ENCODE measurements at regions not wholly inside any gene's neighbourhood (a gene's known extent, or its start where the extent isn't known, plus 50 kb on each side); places are given as distances from the start of the nearest gene placed in this dataset.

- DNase-seq, result no peak
These were observed 181.4 kb downstream of the GRB14 start for GRCh38 chr2:164439885-164440284.

GRCh38 chr2:164439235-164439634, 182.0 kb downstream of the GRB14 start:
- no peak for DNase-seq

DNA sequence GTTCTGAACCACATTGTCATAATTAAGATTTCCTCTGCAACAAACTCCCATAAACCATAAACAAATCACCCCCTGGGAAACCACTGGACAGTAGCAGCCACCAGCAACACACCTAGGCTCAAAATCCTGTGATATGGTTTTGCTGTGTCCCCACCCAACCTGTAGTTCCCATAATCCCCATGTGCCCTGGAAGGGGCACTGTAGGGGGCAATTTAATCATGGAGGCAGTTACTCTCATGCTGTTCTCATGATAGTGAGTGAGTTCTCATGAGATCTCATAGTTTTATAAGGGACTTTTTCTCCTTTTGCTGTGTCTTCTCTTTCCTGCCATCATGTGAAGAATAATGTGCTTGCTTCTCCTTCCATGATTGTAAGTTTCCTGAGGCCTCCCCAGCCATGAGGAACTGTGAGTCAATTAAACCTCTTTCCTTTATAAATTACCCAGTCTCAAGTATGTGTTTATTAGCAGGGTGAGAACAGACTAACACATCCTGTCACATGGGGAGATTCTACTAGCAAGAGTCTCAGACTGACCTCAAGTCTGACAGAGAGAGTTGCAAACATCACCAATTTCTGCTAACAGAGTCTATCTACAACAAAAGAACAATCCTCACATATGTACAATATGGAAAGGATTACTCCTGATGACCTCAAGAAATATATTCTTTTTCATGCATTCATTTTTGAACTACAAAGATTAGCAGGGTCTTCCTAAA, 182.6 kb downstream of the GRB14 start:
- DNase-seq, result no peak

- no peak for DNase-seq
These were observed 185.2 kb downstream of the GRB14 start for GRCh38 chr2:164436131-164436530.

DNA sequence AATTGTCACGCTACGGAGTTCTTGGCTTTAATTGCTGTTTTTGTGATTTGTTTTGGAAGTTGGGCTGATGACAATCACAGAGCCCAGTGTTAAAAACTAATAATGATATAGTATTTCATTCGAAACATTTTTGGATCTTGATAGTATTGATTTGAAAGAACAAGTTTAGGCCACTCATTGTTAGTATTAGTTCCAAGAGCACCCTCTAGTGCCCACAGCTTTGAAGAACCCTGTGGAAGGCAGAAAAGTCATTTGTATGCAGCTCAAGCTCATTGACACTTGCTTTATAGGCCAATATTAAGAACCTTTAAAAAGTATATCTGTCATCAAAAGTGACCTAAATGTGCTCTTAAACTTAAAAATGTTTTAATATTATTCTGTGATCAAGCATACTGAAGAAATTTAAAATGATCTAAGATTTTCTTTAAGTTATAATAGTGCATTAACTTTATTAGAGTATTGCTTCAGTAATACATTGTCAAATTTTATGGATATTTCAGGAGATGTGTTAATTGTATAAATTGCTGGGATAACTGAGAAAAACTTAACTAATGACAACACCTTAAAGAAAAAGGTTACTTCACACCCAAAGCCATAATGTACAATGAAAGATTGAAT, 191.0 kb downstream of the GRB14 start:
- DNase-seq, result no peak

DNA sequence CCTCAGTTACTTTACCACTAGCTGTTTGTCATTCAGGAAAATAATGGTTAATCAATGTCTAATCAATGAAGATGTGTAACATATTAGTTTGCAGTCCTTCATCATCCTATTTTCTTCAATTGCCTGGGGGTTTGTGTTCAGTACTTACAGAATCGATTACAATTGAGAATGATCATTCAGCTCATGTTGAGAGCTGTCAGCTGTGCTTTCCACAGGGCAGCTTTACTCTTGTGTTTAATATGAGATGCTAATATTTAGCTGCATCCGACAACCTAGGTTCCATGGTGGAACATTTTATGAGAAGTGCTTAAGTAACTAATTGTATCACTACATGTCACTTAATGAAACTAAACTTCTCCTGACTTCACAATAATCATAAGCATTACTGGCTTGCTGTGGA, 191.9 kb downstream of the GRB14 start:
- no peak for DNase-seq

- DNase-seq, result no peak
These were observed 194.2 kb downstream of the GRB14 start for GRCh38 chr2:164427111-164427510.

GRCh38 chr2:164420787-164421186, 200.5 kb downstream of the GRB14 start:
- DNase-seq, result no peak

DNA sequence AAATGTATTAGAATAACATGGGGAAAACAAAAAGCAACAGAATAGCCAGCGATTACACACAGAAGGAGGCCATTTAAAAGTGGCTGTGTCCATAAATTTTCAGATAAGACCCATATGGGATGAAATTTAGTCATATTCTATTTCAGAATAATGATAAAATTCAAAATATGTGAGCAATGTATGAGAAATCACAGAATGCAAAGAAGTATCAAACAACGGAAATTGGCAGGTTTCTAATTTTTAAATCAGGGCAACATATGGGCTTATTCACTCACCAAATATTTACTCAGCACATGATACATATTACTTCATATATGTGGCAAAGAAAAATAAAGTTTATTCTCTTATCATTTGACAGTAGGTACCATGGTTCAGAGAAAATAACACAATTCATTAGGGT, 208.5 kb downstream of the GRB14 start:
- no peak for DNase-seq

GRCh38 chr2:164389411-164389810, 231.9 kb downstream of the GRB14 start:
- DNase-seq, result no peak

DNA sequence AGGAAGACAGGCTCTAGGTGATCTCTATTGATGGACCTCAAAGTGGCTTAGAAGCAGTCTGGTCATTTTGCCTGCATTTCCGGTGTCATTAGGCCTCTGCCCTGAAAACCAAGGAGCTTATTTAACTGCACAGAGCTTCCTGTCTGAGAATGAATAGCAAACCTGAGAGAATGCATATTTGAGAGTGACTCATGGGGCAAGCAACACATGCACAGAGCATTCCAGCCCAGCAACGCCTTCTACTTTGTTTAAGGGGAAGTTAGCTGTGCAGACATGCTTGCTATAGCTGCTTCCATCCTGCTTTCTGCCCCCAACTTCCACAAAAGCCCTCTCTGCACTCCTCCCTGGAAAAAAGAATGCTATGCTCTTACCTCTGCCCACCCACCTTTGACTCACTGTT, 232.8 kb downstream of the GRB14 start:
- no peak for DNase-seq

- no peak for DNase-seq
These were observed 235.1 kb downstream of the GRB14 start for GRCh38 chr2:164386231-164386630.

GRCh38 chr2:164384434-164384833, 236.8 kb downstream of the GRB14 start:
- DNase-seq, result no peak

GRCh38 chr2:164371916-164372315, 249.4 kb downstream of the GRB14 start:
- DNase-seq, result no peak

GRCh38 chr2:164369366-164369765, 251.9 kb downstream of the GRB14 start:
- no peak for DNase-seq

DNA sequence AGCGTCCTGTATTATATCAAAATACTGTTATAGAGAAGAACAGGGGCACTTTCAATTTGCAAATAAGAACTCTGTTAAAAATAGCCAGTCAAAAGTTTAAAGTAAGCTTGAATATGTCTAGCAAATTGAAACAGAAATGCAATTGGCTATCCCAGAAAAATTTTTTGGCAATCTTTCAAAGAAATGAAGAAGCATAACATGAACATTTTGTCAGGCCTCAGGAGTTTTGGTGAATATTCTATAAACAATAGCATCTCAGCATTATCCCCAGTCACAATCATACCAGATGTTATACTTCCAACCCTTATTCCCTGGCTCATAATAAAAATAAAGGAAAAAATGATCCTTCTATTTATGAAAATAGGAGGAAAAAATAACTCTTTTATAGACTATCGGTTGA, 252.4 kb downstream of the GRB14 start:
- DNase-seq, result no peak

DNA sequence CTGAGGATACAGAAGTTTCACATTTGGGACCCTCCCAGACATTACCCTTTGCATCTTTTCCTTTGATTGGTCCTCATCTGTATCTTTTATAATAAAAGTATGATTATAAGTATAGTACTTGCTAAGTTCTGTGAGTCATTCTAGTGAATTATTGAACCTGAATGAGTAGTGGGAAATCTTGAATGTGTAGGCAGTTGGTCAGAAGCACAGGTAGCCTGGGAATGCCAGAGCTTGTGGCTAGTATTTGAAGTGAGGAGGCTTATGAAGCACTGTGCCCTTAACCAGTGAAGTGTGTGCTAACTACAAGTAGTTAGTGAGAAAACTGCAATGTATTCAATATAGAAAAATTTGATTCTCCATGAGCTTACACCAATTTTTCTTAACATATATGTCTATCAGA, 257.6 kb downstream of the GRB14 start:
- DNase-seq, result no peak

DNA sequence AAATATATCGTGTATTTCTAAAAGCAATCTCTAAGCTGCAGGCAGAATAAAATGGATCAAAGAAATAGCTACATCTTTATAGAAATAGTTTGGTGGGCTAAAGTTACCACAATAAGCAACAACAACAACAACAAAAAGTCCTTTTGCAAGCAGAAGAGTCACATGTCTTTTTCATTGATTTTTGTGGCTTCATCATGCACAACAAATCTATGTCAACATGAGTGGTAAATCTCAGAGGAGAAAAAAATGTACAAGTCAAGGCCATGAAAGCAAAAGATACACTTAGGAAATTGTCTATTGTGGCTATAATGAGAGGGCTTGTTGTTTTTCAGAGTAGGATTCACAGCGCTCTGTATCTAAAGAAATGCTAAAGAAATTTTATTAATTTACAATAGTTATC, 269.7 kb downstream of the GRB14 start:
- DNase-seq, result no peak

GRCh38 chr2:164335947-164336346, 285.3 kb downstream of the GRB14 start:
- DNase-seq, result no peak

DNA sequence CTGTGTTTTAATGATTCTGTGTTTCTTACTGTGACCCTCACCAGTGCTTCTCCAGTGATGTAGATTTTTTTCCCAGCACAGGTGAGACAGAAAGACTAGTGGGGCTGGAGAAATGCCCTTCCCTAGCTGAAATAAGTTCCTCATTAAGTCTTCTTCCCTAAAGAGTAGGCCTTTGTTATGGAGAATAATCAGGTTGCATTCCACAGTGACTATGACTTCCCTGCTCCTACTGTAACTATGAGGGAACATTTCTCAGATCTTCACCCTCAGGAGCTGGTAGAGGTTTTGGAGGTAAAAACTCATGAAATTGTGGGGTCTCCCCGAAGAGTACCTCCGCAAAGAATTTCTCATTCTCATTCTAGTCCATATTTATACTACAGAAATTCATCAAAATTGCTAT, 286.2 kb downstream of the GRB14 start:
- DNase-seq, result no peak

DNA sequence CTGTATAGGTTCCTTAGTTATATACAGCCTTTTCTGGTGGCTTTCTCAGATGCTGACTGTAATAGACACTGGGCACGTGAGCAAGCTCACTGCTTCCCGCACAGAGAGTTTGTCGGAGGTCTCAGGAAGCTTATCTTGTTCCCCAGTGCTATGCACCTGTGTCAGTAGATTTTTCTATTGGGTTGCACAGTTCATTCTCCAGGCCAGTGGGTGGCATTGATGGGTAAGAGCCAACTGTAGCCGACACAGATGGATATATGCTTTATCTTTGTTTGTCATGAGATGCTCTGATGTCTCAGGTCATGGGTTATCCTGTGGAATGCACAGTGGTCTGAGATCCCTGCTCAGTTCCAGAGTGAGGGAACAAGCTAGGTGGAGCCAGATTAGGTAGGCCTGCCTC, 293.0 kb downstream of the GRB14 start:
- DNase-seq, result no peak

- DNase-seq, result no peak
These were observed 297.3 kb downstream of the GRB14 start for GRCh38 chr2:164323978-164324377.

- no peak for DNase-seq
These were observed 307.1 kb downstream of the GRB14 start for GRCh38 chr2:164314148-164314547.

DNA sequence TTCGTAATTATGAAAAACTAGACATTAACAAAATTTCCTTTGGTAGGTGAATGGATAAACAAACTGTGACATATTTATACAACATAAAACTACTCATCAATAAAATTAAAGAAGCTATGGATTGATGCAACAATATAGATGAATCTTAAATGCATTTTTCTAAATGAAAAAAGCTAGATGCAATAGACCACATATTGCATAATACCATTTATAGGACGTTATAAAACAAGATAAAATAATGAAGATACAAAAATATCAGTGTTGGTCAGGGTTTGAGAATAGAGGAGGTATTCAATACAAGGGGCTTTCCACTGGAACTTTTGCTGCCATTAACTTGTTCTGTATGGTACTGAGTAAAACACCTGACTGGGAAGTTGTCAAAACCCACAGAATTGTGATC, 314.4 kb downstream of the GRB14 start:
- DNase-seq, result no peak

- DNase-seq, result no peak
These were observed 318.5 kb downstream of the GRB14 start for GRCh38 chr2:164302786-164303185.
